PC-9 (cell line): ENCODE measurements at regions not wholly inside any gene's neighbourhood (a gene's known extent, or its start where the extent isn't known, plus 50 kb on each side); places are given as distances from the start of the nearest gene placed in this dataset.

Source experiments
- CTCF ChIP-seq: fragments of 200-600 bp; sonication (generic); conservative IDR thresholded peaks from 2 replicates; pipeline ENCODE4 v1.6.1; 2017; ENCODE audit warnings: mixed run types, antibody characterized with exemption, mild to moderate bottlenecking, moderate library complexity
- EZH2 ChIP-seq: fragments of 200-600 bp; sonication (generic); IDR thresholded peaks from 2 replicates; pipeline ENCODE4 v1.8.0; 2017; ENCODE audit warnings: antibody characterized with exemption, low read depth

- no peak for TF ChIP-seq CTCF
- no peak for TF ChIP-seq EZH2
Observed at GRCh38 chr4:138901177-138901576, 114.4 kb upstream of the NOCT start.
